H9 (cell line): ENCODE measurements at regions not wholly inside any gene's neighbourhood (a gene's known extent, or its start where the extent isn't known, plus 50 kb on each side); places are given as distances from the start of the nearest gene placed in this dataset.

Source experiments
- DNase-seq: peaks from one replicate; pipeline ENCODE4 v3.0.0-alpha.2; 2017
- H2AFZ ChIP-seq: one replicate; pipeline ENCODE4 v1.6.1; 2013; ENCODE audit warnings: mild to moderate bottlenecking, low read length, control low read depth, moderate library complexity
- H2AK5ac ChIP-seq: 2 replicates; pipeline ENCODE4 v1.6.1; 2013; ENCODE audit warnings: low read length, control low read depth, mixed read lengths; ENCODE audit not compliant: insufficient read length
- H2BK120ac ChIP-seq: one replicate; pipeline ENCODE4 v1.6.1; 2013; ENCODE audit warnings: low read depth, mild to moderate bottlenecking, low read length, control low read depth, inconsistent platforms; ENCODE audit not compliant: poor library complexity, severe bottlenecking
- H2BK12ac ChIP-seq: 2 replicates; pipeline ENCODE4 v1.6.1; 2013; ENCODE audit warnings: low read length, control low read depth, mixed read lengths, low read depth; ENCODE audit not compliant: insufficient read length
- H2BK15ac ChIP-seq: 2 replicates; pipeline ENCODE4 v1.6.1; 2013; ENCODE audit warnings: low read depth, low read length, control low read depth
- H2BK20ac ChIP-seq: one replicate; pipeline ENCODE4 v1.6.1; 2013; ENCODE audit warnings: low read depth, mild to moderate bottlenecking, low read length, control low read depth, inconsistent platforms; ENCODE audit not compliant: poor library complexity, severe bottlenecking
- H2BK5ac ChIP-seq: 2 replicates; pipeline ENCODE4 v1.6.1; 2013; ENCODE audit warnings: low read length, control low read depth, mixed read lengths; ENCODE audit not compliant: insufficient read length
- H3K14ac ChIP-seq: 2 replicates; pipeline ENCODE4 v1.6.1; 2013; ENCODE audit warnings: low read length, control low read depth; ENCODE audit not compliant: insufficient read depth
- H3K18ac ChIP-seq: 2 replicates; pipeline ENCODE4 v1.6.1; 2013; ENCODE audit warnings: low read depth, mild to moderate bottlenecking, mixed read lengths, low read length, control low read depth; ENCODE audit not compliant: insufficient read length
- H3K23ac ChIP-seq: 2 replicates; pipeline ENCODE4 v1.6.1; 2013; ENCODE audit warnings: low read length, control low read depth, mixed read lengths, low read depth; ENCODE audit not compliant: insufficient read length
- H3K23me2 ChIP-seq: 2 replicates; pipeline ENCODE4 v1.6.1; 2013; ENCODE audit warnings: low read depth, mild to moderate bottlenecking, mixed read lengths, low read length, control low read depth; ENCODE audit not compliant: insufficient read length, poor library complexity, severe bottlenecking
- H3K27ac ChIP-seq: 2 replicates; pipeline ENCODE4 v1.5.1; 2013; ENCODE audit warnings: low read length, control low read depth, mixed read lengths, low read depth; ENCODE audit not compliant: insufficient read length
- H3K27me3 ChIP-seq: 2 replicates; pipeline ENCODE4 v1.6.1; 2013; ENCODE audit warnings: low read length, control low read depth, inconsistent platforms; ENCODE audit not compliant: insufficient read depth
- H3K4ac ChIP-seq: 2 replicates; pipeline ENCODE4 v1.6.1; 2013; ENCODE audit warnings: low read depth, mild to moderate bottlenecking, control low read depth, inconsistent platforms, low read length, moderate library complexity
- H3K4me1 ChIP-seq: 2 replicates; pipeline ENCODE4 v1.6.1; 2013; ENCODE audit warnings: low read length, control low read depth, inconsistent platforms; ENCODE audit not compliant: insufficient read depth
- H3K4me2 ChIP-seq: 2 replicates; pipeline ENCODE4 v1.6.1; 2013; ENCODE audit warnings: low read length, control low read depth, mixed read lengths; ENCODE audit not compliant: insufficient read length, insufficient read depth
- H3K56ac ChIP-seq: 2 replicates; pipeline ENCODE4 v1.6.1; 2013; ENCODE audit warnings: low read depth, mild to moderate bottlenecking, mixed read lengths, low read length, control low read depth; ENCODE audit not compliant: insufficient read length
- H3K79me1 ChIP-seq: 2 replicates; pipeline ENCODE4 v1.6.1; 2013; ENCODE audit warnings: low read depth, mild to moderate bottlenecking, moderate library complexity, low read length, control low read depth, inconsistent platforms; ENCODE audit not compliant: insufficient read depth, poor library complexity, severe bottlenecking
- H3K79me2 ChIP-seq: 2 replicates; pipeline ENCODE4 v1.6.1; 2013; ENCODE audit warnings: low read length, control low read depth, inconsistent platforms; ENCODE audit not compliant: insufficient read depth
- H3K9ac ChIP-seq: 2 replicates; pipeline ENCODE4 v1.6.1; 2013; ENCODE audit warnings: low read length, control low read depth, mixed read lengths; ENCODE audit not compliant: insufficient read length; ENCODE audit errors: extremely low read depth
- H3K9me3 ChIP-seq: one replicate; pipeline ENCODE4 v1.6.1; 2013; ENCODE audit warnings: low read depth, low read length, inconsistent platforms; ENCODE audit not compliant: control insufficient read depth
- H3T11ph ChIP-seq: one replicate; pipeline ENCODE4 v1.6.1; 2013; ENCODE audit warnings: mild to moderate bottlenecking, low read length, control low read depth, inconsistent platforms
- H4K20me1 ChIP-seq: one replicate; pipeline ENCODE4 v1.6.1; 2013; ENCODE audit not compliant: control insufficient read depth, insufficient read length, insufficient read depth
- H4K5ac ChIP-seq: 2 replicates; pipeline ENCODE4 v1.6.1; 2013; ENCODE audit warnings: low read depth, mild to moderate bottlenecking, mixed read lengths, low read length, control low read depth; ENCODE audit not compliant: insufficient read length
- H4K8ac ChIP-seq: replicated peaks from 2 replicates; pipeline ENCODE4 v1.6.1; 2013; ENCODE audit warnings: low read length, control low read depth, mixed read lengths, low read depth; ENCODE audit not compliant: insufficient read length
- H4K91ac ChIP-seq: 2 replicates; pipeline ENCODE4 v1.6.1; 2013; ENCODE audit warnings: low read depth, mild to moderate bottlenecking, moderate library complexity, mixed read lengths, low read length, control low read depth; ENCODE audit not compliant: insufficient read length
- H3K27ac Mint-ChIP-seq, 3 experiments: 2 replicates in 2 of 3; 3 replicates in 1 of 3; pipeline ENCODE4 v1.8.0; 2020 to 2021; ENCODE audit warnings: mixed read lengths in 3 of 3, mild to moderate bottlenecking in 1 of 3, moderate library complexity in 1 of 3
- H3K27me3 Mint-ChIP-seq: 2 replicates; pipeline ENCODE4 v1.8.0; 2021; ENCODE audit warnings: low read depth, mild to moderate bottlenecking, moderate library complexity, mixed read lengths
- H3K36me3 Mint-ChIP-seq, 3 experiments: 2 replicates in 2 of 3; 3 replicates in 1 of 3; pipeline ENCODE4 v1.8.0; 2020 to 2021; ENCODE audit warnings: low read depth in 3 of 3, mixed read lengths in 3 of 3; ENCODE audit not compliant: insufficient read depth in 1 of 3
- H3K4me1 Mint-ChIP-seq, 2 experiments: 2 replicates each; pipeline ENCODE4 v1.8.0; 2020; ENCODE audit warnings: mixed read lengths in 2 of 2
- H3K4me3 Mint-ChIP-seq, 2 experiments: 2 replicates in 1 of 2; 3 replicates in 1 of 2; pipeline ENCODE4 v1.8.0; 2020 to 2021; ENCODE audit warnings: mild to moderate bottlenecking in 2 of 2, mixed read lengths in 2 of 2, moderate library complexity in 1 of 2
- H3K9me3 Mint-ChIP-seq, 2 experiments: 2 replicates in 1 of 2; 3 replicates in 1 of 2; pipeline ENCODE4 v1.8.0; 2020; ENCODE audit warnings: mild to moderate bottlenecking in 2 of 2, mixed read lengths in 2 of 2, moderate library complexity in 1 of 2
- CTCF ChIP-seq: fragments of 200-600 bp; sonication (generic); conservative IDR thresholded peaks from 3 replicates; pipeline ENCODE4 v1.8.0; 2021; ENCODE audit warnings: antibody characterized with exemption, mild to moderate bottlenecking
- WGBS: extraction: QIAGEN DNeasy Blood & Tissue Kit; methylation state at CpG from one replicate; pipeline ENCODE4 v1.1.7; 2013; ENCODE audit warnings: missing lambda C conversion rate, low lambda C conversion rate, mixed read lengths; ENCODE audit not compliant: insufficient read length; ENCODE audit errors: extremely low coverage; 5-methylcytosine and 5-hydroxymethylcytosine counted together

GRCh38 chr6:156308604-156309003, 468.6 kb upstream of the ARID1B start:
- Histone ChIP-seq H3K4ac (no peak overlapping the region), H4K20me1 (no peaks in the 10 kb centered on the region), H3K56ac (no peak overlapping the region), H3K18ac (no peak overlapping the region), H2BK5ac (no peak overlapping the region), H2BK120ac (no peak overlapping the region), H3K9ac (no peak overlapping the region), H4K91ac (no peak overlapping the region), H3K27ac (no peak overlapping the region), H2AFZ (no peak overlapping the region), H3K14ac (no peak overlapping the region), H4K5ac (no peak overlapping the region), H2AK5ac (no peak overlapping the region), H3K4me1 (no peaks in the 10 kb centered on the region), H4K8ac (no peak overlapping the region), H2BK20ac (no peak overlapping the region), H3K23ac (no peak overlapping the region), H3K79me2 (no peaks in the 10 kb centered on the region), H2BK12ac (no peak overlapping the region), H2BK15ac (no peak overlapping the region), H3T11ph (no peak overlapping the region), H3K9me3 (no peaks in the 10 kb centered on the region), H3K4me2 (no peak overlapping the region), H3K27me3 (no peaks in the 10 kb centered on the region), H3K79me1 (no peaks in the 10 kb centered on the region), H3K23me2 (no peaks in the 10 kb centered on the region)
- Mint-ChIP-seq H3K36me3 (no peaks in the 10 kb centered on the region), H3K4me1 (peaks cover 12 to 14% of the 10 kb centered on the region in 2 experiments), H3K27me3 (no peaks in the 10 kb centered on the region), H3K27ac (no peak overlapping the region), H3K9me3 (no peaks in the 10 kb centered on the region; a peak in 1 of 5 replicates), H3K4me3 (no peak overlapping the region)
- TF ChIP-seq CTCF: no peak
- no peak for DNase-seq
- WGBS: no CpG with 5 or more reads among the region's 3 CpGs
